Type B pancreatic cell (in vitro differentiated cells): ENCODE measurements at regions not wholly inside any gene's neighbourhood (a gene's known extent, or its start where the extent isn't known, plus 50 kb on each side); places are given as distances from the start of the nearest gene placed in this dataset.

Experiments used
- DNase-seq: peaks from one replicate; pipeline ENCODE4 v3.0.0; 2021; ENCODE audit warnings: mixed read lengths; ENCODE audit not compliant: unreplicated experiment; ENCODE audit errors: extremely low spot score
- H3K27ac Mint-ChIP-seq: 2 replicates; pipeline ENCODE4 v1.8.0; 2021; ENCODE audit warnings: mild to moderate bottlenecking, mixed read lengths
- H3K27me3 Mint-ChIP-seq: 2 replicates; pipeline ENCODE4 v1.8.0; 2021; ENCODE audit warnings: mixed read lengths
- H3K36me3 Mint-ChIP-seq: 2 replicates; pipeline ENCODE4 v1.8.0; 2021; ENCODE audit warnings: mixed read lengths
- H3K4me1 Mint-ChIP-seq: one replicate; pipeline ENCODE4 v1.8.0; 2021; ENCODE audit warnings: mixed read lengths; ENCODE audit not compliant: unreplicated experiment
- H3K4me3 Mint-ChIP-seq: 2 replicates; pipeline ENCODE4 v1.8.0; 2021; ENCODE audit warnings: mild to moderate bottlenecking, mixed read lengths
- H3K9me3 Mint-ChIP-seq: 2 replicates; pipeline ENCODE4 v1.8.0; 2021; ENCODE audit warnings: mixed read lengths
- CTCF ChIP-seq: fragments of 200-600 bp; sonication (generic); conservative IDR thresholded peaks from 2 replicates; pipeline ENCODE4 v1.5.0; 2021; ENCODE audit warnings: antibody characterized with exemption, mild to moderate bottlenecking

DNA sequence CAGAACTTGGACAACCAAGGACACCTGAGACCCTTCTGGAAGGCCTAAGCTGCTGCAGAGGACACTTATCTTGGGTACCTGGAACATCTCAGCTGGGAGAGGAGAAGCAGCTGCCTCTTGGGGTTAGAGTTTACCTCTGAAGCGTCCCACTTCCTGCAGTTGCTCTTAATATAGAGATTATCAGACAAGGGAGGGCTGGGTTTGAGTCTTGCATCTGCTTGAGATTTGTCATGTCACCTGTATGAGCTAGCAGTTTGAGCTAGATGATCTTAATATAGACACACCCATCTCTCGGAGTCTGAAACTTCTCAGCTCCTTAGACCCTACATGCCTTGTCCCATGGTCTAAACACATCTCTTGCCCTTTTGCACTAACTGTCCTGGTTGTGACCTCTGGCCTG is 93.1 kb upstream of the CCL1 start:
- H3K27me3 Mint-ChIP-seq = peaks cover 78% of the 10 kb centered on the region

DNA sequence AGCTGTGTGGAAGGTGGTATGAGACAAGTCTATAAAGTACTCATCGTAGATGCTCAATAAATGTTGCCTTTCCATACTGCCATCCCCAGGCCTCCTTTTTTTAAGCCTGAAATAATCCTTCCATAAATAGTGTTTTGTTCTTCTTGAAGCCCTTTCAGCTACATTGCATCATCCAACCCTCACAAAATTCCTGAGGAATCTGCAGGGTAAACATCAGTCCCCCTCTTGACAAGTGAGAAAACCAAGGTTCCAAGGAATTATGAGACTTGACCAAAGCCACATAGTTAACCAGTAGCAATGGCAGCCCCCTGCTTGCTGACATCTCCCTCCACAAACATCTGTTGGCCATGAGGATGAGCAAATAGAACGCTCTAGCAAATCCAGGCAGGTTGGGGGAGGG is 89.7 kb upstream of the CCL1 start:
- no peaks in the 10 kb centered on the region for H3K36me3 Mint-ChIP-seq
- H3K4me1 Mint-ChIP-seq = no peaks in the 10 kb centered on the region
- H3K27ac Mint-ChIP-seq = no peak overlapping the region
- peaks cover 72% of the 10 kb centered on the region for H3K27me3 Mint-ChIP-seq
- DNase-seq = no peak
- TF ChIP-seq CTCF = no peak
- no peak overlapping the region for H3K4me3 Mint-ChIP-seq
- no peaks in the 10 kb centered on the region for H3K9me3 Mint-ChIP-seq

More for the DNA sequence above, 93.1 kb upstream of the CCL1 start:
- H3K36me3 Mint-ChIP-seq = no peaks in the 10 kb centered on the region
- H3K27ac Mint-ChIP-seq = no peak overlapping the region
- TF ChIP-seq CTCF = no peak
- H3K9me3 Mint-ChIP-seq = no peaks in the 10 kb centered on the region
- no peaks in the 10 kb centered on the region for H3K4me1 Mint-ChIP-seq
- H3K4me3 Mint-ChIP-seq = no peak overlapping the region
- no peak for DNase-seq

DNA sequence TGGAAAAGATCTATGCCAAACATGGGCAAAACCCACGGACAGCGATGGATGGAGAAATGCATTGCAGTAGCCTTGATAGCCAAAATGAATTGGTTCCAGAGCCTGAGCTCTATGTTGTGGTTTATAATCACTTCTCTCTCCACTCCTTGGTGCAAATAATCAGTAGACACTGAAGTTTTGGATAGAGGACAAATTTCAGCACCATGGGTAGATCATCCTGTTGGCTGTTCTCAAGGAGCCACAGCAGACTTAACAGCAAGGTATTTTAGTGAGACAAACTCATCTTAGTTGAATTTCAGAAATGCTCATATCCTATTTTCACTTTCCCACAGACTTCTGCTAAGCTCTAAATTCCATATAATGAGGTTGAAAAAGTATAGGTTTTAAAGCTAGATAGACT is 88.3 kb upstream of the CCL1 start:
- TF ChIP-seq CTCF = no peak
- Mint-ChIP-seq H3K9me3 (no peaks in the 10 kb centered on the region), H3K4me3 (no peak overlapping the region), H3K36me3 (no peaks in the 10 kb centered on the region), H3K4me1 (no peaks in the 10 kb centered on the region), H3K27me3 (peaks cover 69% of the 10 kb centered on the region), H3K27ac (no peak overlapping the region)
- no peak for DNase-seq

GRCh38 chr17:34447406-34447805 is 84.4 kb upstream of the CCL1 start:
- TF ChIP-seq CTCF = no peak
- Mint-ChIP-seq H3K27ac (no peak overlapping the region), H3K27me3 (peaks cover 66% of the 10 kb centered on the region), H3K4me3 (no peak overlapping the region), H3K4me1 (no peaks in the 10 kb centered on the region), H3K36me3 (no peaks in the 10 kb centered on the region), H3K9me3 (no peaks in the 10 kb centered on the region)
- DNase-seq = no peak

- no peaks in the 10 kb centered on the region for H3K36me3 Mint-ChIP-seq
- H3K4me3 Mint-ChIP-seq = no peak overlapping the region
- no peaks in the 10 kb centered on the region for H3K9me3 Mint-ChIP-seq
- H3K4me1 Mint-ChIP-seq = no peaks in the 10 kb centered on the region
- DNase-seq = no peak
- TF ChIP-seq CTCF = no peak
- peaks cover 77% of the 10 kb centered on the region for H3K27me3 Mint-ChIP-seq
- no peak overlapping the region for H3K27ac Mint-ChIP-seq
Observed at GRCh38 chr17:34445101-34445500, 82.1 kb upstream of the CCL1 start.
